GM12873 (cell line): ENCODE measurements at regions not wholly inside any gene's neighbourhood (a gene's known extent, or its start where the extent isn't known, plus 50 kb on each side); places are given as distances from the start of the nearest gene placed in this dataset.

ENCODE experiments used
- CTCF ChIP-seq: IDR thresholded peaks from 2 replicates; pipeline ENCODE4 v1.5.1; 2012; ENCODE audit warnings: low read depth, mild to moderate bottlenecking, moderate library complexity, low read length, control low read depth; ENCODE audit not compliant: insufficient read depth; ENCODE audit errors: missing control alignments

GRCh38 chr4:66416425-66416824 is 746.1 kb upstream of the EPHA5 start:
- TF ChIP-seq CTCF, result no peak

- TF ChIP-seq CTCF, result no peak
These were observed 733.9 kb upstream of the EPHA5 start for GRCh38 chr4:66404141-66404540.

GRCh38 chr4:66376921-66377320 is 706.6 kb upstream of the EPHA5 start:
- no peak for TF ChIP-seq CTCF

GRCh38 chr4:66376396-66376795 is 706.1 kb upstream of the EPHA5 start:
- TF ChIP-seq CTCF, result no peak

GRCh38 chr4:66373268-66373667 is 703.0 kb upstream of the EPHA5 start:
- no peak for TF ChIP-seq CTCF

GRCh38 chr4:66372706-66373105 is 702.4 kb upstream of the EPHA5 start:
- no peak for TF ChIP-seq CTCF

GRCh38 chr4:66367043-66367660 is 696.9 kb upstream of the EPHA5 start:
- TF ChIP-seq CTCF, result no peak
